Left ventricle myocardium inferior (tissue), 1 donor: ENCODE measurements at regions not wholly inside any gene's neighbourhood (a gene's known extent, or its start where the extent isn't known, plus 50 kb on each side); places are given as distances from the start of the nearest gene placed in this dataset.

Source experiments
- DNase-seq: peaks from one replicate; pipeline ENCODE4 v3.0.0-alpha.2; 2020
- H3K27ac ChIP-seq: fragments of 200-600 bp; replicated peaks from 2 replicates; pipeline ENCODE4 v1.8.0; 2021
- H3K27me3 ChIP-seq: fragments of 200-600 bp; 2 replicates; pipeline ENCODE4 v1.8.0; 2021; ENCODE audit warnings: low read depth
- H3K36me3 ChIP-seq: fragments of 200-600 bp; 2 replicates; pipeline ENCODE4 v1.8.0; 2021
- H3K4me1 ChIP-seq: fragments of 200-600 bp; 2 replicates; pipeline ENCODE4 v1.8.0; 2021
- H3K4me3 ChIP-seq: fragments of 200-600 bp; 2 replicates; pipeline ENCODE4 v1.8.0; 2021; ENCODE audit warnings: mild to moderate bottlenecking, moderate library complexity
- H3K9me3 ChIP-seq: fragments of 200-600 bp; replicated peaks from 2 replicates; pipeline ENCODE4 v1.8.0; 2021
- intact Hi-C: fragments of 100-400 bp; cut with micrococcal nuclease; formaldehyde crosslinking; loops from one replicate; pipeline ENCODE4 v1.11.0; 2022
- TF ChIP-seq, protein P1 (sequence below): fragments of 200-600 bp; IDR thresholded peaks from 2 replicates; pipeline ENCODE4 v1.8.0; 2021; ENCODE audit warnings: antibody characterized with exemption, mild to moderate bottlenecking, borderline replicate concordance
- donor health status: DM: no; HTN: yes; CAD: no; lungs with severe emphysema.

DNA sequence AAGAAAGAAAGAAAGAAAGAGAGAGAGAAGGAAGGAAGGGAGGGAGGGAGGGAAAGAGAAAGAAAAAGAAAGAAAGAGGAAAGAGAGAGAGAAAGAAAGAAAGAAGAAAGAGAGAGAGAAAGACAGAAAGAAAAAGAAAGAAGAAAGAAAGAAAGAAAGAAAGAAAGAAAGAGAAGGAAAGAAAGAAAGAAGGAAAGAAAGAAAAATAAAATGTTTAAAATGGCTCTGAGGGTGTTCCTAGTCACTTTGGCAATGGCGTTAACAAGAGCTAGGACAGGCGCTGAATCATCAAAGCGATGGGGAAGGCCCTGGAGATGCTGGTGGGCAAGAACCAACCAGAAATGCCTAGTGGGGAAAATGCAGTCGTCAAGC lies 77.8 kb upstream of the GPC1 start:
- H3K4me1 ChIP-seq: peaks cover 5% of the 10 kb centered on the region
- intact Hi-C loops: no loop called here
- TF ChIP-seq, protein P1, sequence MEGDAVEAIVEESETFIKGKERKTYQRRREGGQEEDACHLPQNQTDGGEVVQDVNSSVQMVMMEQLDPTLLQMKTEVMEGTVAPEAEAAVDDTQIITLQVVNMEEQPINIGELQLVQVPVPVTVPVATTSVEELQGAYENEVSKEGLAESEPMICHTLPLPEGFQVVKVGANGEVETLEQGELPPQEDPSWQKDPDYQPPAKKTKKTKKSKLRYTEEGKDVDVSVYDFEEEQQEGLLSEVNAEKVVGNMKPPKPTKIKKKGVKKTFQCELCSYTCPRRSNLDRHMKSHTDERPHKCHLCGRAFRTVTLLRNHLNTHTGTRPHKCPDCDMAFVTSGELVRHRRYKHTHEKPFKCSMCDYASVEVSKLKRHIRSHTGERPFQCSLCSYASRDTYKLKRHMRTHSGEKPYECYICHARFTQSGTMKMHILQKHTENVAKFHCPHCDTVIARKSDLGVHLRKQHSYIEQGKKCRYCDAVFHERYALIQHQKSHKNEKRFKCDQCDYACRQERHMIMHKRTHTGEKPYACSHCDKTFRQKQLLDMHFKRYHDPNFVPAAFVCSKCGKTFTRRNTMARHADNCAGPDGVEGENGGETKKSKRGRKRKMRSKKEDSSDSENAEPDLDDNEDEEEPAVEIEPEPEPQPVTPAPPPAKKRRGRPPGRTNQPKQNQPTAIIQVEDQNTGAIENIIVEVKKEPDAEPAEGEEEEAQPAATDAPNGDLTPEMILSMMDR: no peak
- H3K27me3 ChIP-seq: no peaks in the 10 kb centered on the region
- H3K27ac ChIP-seq: no peak overlapping the region
- no peak overlapping the region for H3K4me3 ChIP-seq
- no peaks in the 10 kb centered on the region for H3K36me3 ChIP-seq
- peaks cover 23% of the 10 kb centered on the region for H3K9me3 ChIP-seq
- no peak for DNase-seq

DNA sequence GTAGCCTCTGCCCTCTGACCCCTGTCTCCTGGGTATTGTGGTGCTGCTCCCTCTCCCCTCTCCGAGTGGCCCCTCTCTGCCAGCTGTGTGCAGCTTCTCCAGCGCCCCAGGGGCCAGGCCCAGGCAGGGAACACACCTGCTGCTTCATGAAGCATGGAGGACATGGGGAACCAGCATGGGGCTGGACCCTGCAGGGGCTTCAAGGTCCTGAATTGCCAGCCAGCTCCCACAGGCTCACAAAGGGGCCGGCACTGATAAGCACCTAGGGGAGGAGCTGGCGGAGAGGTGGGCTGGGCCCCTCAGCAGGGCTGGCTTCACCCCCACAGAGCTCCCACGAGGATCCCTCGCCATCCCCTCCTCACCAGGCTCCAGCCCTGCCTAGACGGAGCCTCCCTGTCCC lies 77.4 kb upstream of the GPC1 start:
- Histone ChIP-seq H3K27me3 (no peaks in the 10 kb centered on the region), H3K36me3 (no peaks in the 10 kb centered on the region), H3K9me3 (peaks cover 23% of the 10 kb centered on the region), H3K4me1 (peaks cover 5% of the 10 kb centered on the region), H3K27ac (no peak overlapping the region), H3K4me3 (no peak overlapping the region)
- TF ChIP-seq, protein P1: no peak
- intact Hi-C loops: no loop called here
- DNase-seq: no peak

DNA sequence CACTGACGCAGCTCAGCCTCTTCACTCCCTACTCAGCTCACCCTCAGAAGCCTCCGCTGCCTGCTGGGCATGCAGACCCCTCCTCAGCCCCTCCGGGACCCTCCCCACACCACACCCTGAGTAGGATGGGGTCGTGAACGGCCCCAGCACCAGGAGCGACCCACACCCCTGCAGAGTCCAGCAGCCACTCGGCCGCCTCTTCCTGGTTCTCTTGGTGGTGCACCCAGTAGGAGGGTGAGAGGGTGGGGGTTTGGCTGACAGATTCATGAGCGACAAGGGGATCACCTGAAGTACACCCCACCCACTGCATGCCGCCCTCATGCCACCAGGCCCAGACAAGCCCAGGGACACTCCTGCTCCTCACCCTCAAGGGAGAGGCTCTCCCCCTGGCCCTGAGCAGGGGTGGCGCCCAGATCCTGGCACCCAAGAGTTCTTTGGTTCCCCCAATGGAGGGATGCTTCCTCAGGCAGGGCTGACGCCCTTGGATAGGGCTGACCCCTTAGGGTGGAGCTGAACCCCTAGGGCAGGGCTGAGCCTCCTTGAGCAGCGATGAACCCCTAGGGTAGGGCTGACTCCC lies 76.6 kb upstream of the GPC1 start:
- H3K4me1 ChIP-seq: peaks cover 5% of the 10 kb centered on the region
- DNase-seq: no peak
- no peaks in the 10 kb centered on the region for H3K27me3 ChIP-seq
- TF ChIP-seq, protein P1: no peak
- no peaks in the 10 kb centered on the region for H3K36me3 ChIP-seq
- intact Hi-C loops: no loop called here
- H3K4me3 ChIP-seq: no peak overlapping the region
- peaks cover 23% of the 10 kb centered on the region for H3K9me3 ChIP-seq
- H3K27ac ChIP-seq: no peak overlapping the region

DNA sequence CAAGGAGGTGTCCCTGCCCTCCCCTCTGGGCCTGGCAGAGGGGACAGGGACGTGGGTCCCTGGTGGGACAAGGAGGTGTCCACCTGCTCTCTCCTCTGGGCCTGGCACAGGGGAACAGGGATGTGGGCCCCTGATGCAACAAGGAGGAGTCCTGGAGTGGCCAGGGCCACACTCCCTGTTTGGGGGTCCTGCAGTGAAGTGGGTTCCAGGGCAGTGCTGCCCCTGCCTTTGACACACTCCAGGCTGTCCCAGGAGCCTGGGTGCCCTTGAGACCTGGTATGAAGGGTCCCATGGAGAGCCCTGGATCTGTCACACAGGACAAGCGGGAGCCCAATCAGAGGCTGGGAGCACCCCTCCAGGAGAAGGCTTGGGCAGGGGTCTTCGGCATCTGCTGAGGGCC lies 75.8 kb upstream of the GPC1 start:
- peaks cover 5% of the 10 kb centered on the region for H3K4me1 ChIP-seq
- DNase-seq: no peak
- H3K36me3 ChIP-seq: no peaks in the 10 kb centered on the region
- TF ChIP-seq, protein P1: no peak
- H3K9me3 ChIP-seq: peaks cover 23% of the 10 kb centered on the region
- no peak overlapping the region for H3K4me3 ChIP-seq
- H3K27me3 ChIP-seq: no peaks in the 10 kb centered on the region
- intact Hi-C loops: no loop called here
- no peak overlapping the region for H3K27ac ChIP-seq

DNA sequence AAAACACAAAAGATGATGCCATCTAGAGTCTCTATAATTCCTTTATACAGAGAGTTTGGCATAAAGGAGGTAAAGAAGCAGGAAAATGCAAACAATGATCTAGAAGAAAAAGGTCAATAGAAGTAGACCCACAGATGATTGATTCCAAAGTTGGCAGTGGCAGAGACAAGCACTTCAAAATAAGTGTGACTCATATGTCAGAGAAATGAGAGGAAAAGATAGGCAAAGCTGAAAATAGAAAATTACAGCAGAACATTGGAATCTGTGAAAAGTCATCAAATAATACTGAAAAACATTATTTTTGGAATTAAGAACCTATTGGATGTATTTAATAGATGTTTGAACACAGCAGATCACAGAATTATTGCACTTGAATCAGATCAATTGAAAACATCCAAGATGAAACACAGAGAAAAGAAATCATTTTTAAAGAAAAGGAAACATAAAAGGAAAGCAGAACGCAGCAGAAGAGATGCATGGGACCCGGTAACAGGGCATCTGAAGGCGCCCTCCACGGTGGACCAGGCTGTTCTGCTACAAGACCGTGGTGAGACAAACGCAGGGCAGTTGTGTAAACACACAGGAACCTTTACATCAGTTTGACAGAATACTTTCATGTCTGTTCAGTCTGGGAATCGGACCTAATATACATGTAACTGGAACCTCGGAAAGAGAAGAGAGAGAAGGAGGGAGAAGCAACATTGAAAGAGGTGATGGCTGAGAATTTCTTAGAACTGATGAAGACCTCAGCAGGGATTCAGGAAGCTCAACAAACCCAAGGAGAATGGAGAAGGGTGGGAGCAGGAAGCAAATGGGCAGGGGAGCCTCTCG lies 74.6 kb upstream of the GPC1 start:
- intact Hi-C loops: no loop called here
- peaks cover 23% of the 10 kb centered on the region for H3K9me3 ChIP-seq
- H3K27ac ChIP-seq: no peak overlapping the region
- no peaks in the 10 kb centered on the region for H3K36me3 ChIP-seq
- no peaks in the 10 kb centered on the region for H3K27me3 ChIP-seq
- peaks cover 2% of the 10 kb centered on the region for H3K4me1 ChIP-seq
- DNase-seq: no peak
- TF ChIP-seq, protein P1: no peak
- H3K4me3 ChIP-seq: no peak overlapping the region
